ENCODE measurements at regions not wholly inside any gene's neighbourhood (a gene's known extent, or its start where the extent isn't known, plus 50 kb on each side); places are given as distances from the start of the nearest gene placed in this dataset.
"Not testable (repeated sequence)": the region's sequence is repeated elsewhere in the genome, so short reads cannot be mapped to it uniquely, and the experiment has no call there.

DNA sequence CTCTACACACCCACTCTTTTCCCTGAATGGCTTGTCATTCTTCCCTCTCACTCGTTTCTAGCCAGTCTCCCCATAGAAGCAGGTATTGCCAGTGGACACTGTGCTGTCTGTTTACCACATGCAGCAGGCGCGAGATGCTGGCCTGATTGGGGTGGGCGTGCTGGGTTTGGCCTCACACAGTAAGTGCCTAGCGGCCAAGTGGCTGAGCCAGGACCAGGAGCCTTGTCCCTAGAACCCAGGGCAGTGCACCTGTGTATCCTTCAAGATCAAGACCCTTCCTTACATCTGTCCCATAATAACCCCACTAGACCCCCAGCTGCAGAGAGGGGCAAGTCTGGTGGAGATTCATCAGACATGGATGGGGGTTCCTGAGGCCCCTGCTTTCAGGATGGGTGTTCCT is 112.8 kb upstream of the IRX4 start:
- no peak for DNase-seq (ENCODE audit: extremely low spot score)
- TF ChIP-seq, protein P1, sequence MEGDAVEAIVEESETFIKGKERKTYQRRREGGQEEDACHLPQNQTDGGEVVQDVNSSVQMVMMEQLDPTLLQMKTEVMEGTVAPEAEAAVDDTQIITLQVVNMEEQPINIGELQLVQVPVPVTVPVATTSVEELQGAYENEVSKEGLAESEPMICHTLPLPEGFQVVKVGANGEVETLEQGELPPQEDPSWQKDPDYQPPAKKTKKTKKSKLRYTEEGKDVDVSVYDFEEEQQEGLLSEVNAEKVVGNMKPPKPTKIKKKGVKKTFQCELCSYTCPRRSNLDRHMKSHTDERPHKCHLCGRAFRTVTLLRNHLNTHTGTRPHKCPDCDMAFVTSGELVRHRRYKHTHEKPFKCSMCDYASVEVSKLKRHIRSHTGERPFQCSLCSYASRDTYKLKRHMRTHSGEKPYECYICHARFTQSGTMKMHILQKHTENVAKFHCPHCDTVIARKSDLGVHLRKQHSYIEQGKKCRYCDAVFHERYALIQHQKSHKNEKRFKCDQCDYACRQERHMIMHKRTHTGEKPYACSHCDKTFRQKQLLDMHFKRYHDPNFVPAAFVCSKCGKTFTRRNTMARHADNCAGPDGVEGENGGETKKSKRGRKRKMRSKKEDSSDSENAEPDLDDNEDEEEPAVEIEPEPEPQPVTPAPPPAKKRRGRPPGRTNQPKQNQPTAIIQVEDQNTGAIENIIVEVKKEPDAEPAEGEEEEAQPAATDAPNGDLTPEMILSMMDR (IDR thresholded peaks at IDR 0.05; ENCODE audit: control extremely low read depth, extremely low read depth, low read depth, missing control alignments) = no peak
- POLR2A ChIA-PET = no interaction called here
- CTCF ChIA-PET = no interaction called here

DNA sequence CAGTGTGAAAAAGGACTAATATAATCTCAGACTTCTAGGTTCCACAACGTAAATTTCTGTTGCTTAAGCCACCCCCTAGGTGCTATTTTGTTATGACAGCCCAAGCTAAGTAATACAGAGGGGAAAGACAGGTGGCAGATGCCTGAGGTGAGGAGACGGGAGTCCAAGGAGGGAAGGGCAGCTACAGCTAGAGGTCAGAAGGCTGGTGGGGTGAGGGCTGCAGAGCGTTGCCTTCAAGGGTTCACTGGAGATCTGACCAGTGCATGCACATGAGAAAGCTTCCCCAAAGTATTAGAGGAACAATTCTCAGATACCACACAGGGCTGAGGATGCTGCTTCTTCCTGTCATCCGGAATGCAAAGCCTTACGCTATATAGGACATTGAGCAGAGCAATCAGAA is 104.7 kb upstream of the IRX4 start:
- DNase-seq (ENCODE audit: extremely low spot score) = no peak
- CTCF ChIA-PET = no interaction called here
- POLR2A ChIA-PET = no interaction called here
- TF ChIP-seq, protein P1 (IDR thresholded peaks at IDR 0.05; ENCODE audit: control extremely low read depth, extremely low read depth, low read depth, missing control alignments) = no peak

DNA sequence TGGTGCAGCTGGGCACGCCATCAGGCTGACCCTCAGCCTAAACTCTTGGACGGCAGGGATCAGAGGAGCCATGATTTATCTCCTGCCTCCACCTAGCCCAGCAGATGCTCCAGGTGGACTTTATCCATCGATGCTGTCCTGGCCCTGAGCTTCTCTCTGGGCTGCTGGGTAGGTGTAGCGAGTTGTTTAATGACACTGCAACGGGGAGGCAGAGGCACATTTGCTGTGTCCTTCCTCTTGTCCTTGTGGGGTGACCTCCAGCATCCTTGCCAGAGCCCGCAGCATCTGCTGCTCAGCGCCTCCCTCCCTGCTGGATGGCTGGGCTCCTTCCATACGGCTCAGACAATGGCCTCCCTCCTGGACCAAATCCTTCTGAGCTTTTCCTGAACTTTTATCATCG is 103.1 kb upstream of the IRX4 start:
- no peak for DNase-seq (ENCODE audit: extremely low spot score)
- POLR2A ChIA-PET = no interaction called here
- TF ChIP-seq, protein P1 (IDR thresholded peaks at IDR 0.05; ENCODE audit: control extremely low read depth, extremely low read depth, low read depth, missing control alignments) = no peak
- CTCF ChIA-PET = interaction anchor here (1.0 kb wide), 1 partner anchor 11 kb away, joined by 3 read pairs; no protein-coding TSS in a partner anchor

DNA sequence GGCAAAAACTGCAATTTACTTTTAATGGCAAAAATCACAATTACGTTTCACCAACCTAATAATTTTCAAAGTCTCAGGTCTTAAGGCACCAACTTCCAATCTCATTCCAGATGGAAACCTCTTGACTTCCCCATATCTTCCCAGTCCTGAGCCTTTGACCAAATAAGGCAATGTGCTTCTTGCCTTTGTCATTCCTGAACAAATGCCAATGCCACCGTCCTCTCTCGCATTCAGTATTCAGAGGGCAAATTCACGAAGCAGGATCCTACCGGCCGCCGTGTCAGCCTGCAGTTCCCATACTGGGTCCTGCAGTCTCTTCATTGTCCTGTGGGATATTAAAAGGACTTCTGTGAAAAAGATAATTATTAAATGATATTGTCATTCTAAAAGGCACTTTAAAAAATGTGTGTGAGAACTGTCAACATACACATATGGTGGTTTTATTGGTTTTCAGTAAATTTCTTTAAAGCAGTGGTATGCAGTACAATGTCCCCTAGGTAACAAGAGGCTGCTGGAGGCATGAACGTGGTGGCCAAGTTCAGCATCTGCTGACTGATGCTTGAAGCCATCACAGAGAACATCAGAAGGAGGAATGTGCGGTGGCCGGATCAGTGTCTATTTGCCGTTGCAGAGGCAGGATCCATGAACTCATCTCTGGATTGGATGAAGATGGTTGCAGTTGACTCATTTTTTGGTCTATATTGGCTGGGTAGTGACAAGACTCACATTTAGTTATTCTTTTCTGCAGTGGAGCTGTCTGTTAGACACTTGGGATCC is 101.4 kb upstream of the IRX4 start:
- ChIA-PET POLR2A (no interaction called here), CTCF (no interaction called here)
- no peak for DNase-seq (ENCODE audit: extremely low spot score)
- TF ChIP-seq, protein P1 (IDR thresholded peaks at IDR 0.05; ENCODE audit: control extremely low read depth, extremely low read depth, low read depth, missing control alignments) = no peak

DNA sequence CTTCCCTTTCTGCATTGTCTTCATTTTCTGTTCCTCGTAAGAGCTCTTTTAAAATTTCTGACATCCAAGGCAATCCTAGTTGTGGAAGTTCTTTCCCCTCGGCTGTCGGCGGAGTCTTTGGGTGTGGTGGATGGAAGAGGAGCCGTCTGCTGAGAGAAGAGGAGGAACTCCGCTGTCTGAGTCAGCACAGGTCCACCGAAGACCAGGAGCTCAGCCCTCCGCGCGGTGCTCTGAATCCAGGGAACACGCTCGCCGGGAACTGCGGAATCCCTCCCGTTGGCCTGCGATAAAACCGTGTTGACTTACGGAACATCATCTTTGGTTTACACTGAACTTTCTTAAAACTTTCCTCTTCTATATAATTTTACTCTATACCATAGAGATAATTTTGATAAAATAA is 100.7 kb upstream of the IRX4 start:
- no peak for DNase-seq (ENCODE audit: extremely low spot score)
- POLR2A ChIA-PET = no interaction called here
- CTCF ChIA-PET = no interaction called here
- TF ChIP-seq, protein P1 (IDR thresholded peaks at IDR 0.05; ENCODE audit: control extremely low read depth, extremely low read depth, low read depth, missing control alignments) = no peak

DNA sequence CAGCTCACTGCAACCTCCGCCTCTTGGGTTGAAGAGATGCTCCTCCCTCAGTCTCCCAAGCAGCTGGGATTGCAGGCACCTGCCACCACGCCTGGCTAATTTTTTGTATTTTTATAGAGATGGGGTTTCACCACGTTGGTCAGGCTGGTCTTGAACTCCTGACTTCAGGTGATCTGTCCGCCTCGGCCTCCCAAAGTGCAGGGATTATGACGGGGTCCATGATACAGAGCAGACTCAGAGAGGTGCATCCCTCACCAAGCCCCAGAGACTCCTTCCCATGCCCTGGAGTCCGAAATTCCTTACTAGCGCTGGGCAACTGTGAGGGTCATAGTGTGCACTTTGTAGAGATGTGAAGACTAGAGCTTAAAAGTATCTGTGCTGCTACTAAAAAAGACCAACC is 99.8 kb upstream of the IRX4 start:
- CTCF ChIA-PET; DNase-seq (ENCODE audit: extremely low spot score); POLR2A ChIA-PET: not testable (repeated sequence)

DNA sequence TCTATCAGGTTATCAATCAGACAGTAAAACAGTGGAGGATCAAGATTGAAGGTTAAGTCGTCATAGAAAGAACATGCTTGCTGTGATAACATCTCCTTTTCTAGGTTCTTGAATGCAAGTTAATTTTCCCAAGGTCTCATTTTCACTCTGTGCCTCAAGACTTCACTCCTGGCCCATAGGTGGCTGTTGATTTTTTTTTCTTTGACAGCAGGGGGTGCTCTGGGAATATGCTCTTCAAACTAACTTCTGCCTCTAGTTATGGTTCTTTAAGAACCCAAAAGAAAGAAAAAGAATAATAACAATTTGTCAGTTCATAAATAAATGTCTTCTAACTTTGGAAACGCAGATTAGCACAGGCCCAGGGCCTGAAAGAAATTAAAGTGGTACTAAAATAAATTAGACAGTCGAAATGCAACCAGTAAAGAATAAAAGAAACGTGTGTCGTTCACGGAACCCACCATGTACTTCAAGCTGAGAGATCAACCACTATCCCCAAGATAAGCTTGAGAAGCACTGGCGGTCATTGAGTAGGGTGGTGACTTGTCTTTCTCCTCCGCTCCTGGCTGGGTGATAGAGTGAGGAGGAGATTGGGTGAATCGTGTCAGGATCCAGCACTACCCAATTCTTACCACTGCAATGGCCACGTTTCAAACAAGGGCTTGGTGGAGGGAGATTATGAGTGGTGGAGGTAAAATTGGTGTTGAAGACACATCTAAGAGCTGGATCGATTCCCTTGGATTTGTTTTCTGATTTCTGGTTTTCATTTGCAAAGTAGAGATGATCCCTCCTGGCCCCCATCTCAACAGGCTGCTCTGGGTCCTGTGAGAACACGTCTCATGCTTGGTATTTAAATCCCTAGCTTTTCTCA is 93.4 kb upstream of the IRX4 start:
- no peak for DNase-seq (ENCODE audit: extremely low spot score)
- TF ChIP-seq, protein P1 (IDR thresholded peaks at IDR 0.05; ENCODE audit: control extremely low read depth, extremely low read depth, low read depth, missing control alignments) = no peak
- POLR2A ChIA-PET = no interaction called here
- CTCF ChIA-PET = no interaction called here
